GM12891 (cell line): ENCODE measurements at regions not wholly inside any gene's neighbourhood (a gene's known extent, or its start where the extent isn't known, plus 50 kb on each side); places are given as distances from the start of the nearest gene placed in this dataset.

ENCODE experiments used
- DNase-seq: peaks from one replicate; pipeline ENCODE4 v3.0.0; 2011; ENCODE audit warnings: low spot score; ENCODE audit not compliant: insufficient read length
- FAIRE-seq: peaks from 2 replicates; lab custom pipeline; 2011; peaks lifted over from hg19 to GRCh38; lab: Jason Lieb, UNC
- PAX5 ChIP-seq: IDR thresholded peaks from 2 replicates; pipeline ENCODE4 v1.6.1; 2011; ENCODE audit warnings: low read length, moderate library complexity, mild to moderate bottlenecking; ENCODE audit not compliant: insufficient read depth, severe bottlenecking
- POLR2A ChIP-seq: IDR thresholded peaks from 2 replicates; pipeline ENCODE4 v1.6.1; 2011; ENCODE audit warnings: low read depth, low read length, control low read depth
- POLR2AphosphoS5 ChIP-seq: IDR thresholded peaks from 2 replicates; pipeline ENCODE4 v1.6.1; 2011; ENCODE audit warnings: low read depth, low read length, control low read depth
- POU2F2 ChIP-seq: IDR thresholded peaks from 2 replicates; pipeline ENCODE4 v1.6.1; 2011; ENCODE audit warnings: low read depth, mild to moderate bottlenecking, control low read depth, low read length, moderate library complexity
- SPI1 ChIP-seq: IDR thresholded peaks from 2 replicates; pipeline ENCODE4 v1.6.1; 2011; ENCODE audit warnings: low read depth, low read length, control low read depth
- TAF1 ChIP-seq: IDR thresholded peaks from 2 replicates; pipeline ENCODE4 v1.6.1; 2011; ENCODE audit warnings: low read depth, low read length, control low read depth

DNA sequence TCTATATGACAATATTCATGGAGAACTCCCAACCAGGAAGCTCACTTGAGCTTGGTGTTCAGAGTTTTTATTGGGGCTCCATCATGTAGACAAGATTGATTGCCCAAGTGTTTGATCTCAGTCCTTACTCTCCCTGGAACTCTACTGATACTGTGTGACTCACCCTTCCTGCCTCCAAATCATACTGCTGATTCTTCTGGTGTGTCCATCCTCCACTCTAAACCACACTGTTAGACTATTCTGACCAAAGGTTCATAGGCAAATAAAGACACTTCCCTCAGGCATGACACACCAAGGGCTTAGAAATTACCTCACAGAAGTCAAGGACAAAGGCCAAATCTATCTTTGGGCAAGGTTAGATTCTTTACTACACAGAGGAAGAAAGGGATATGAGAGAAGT is 107.9 kb upstream of the CDH20 start:
- no peak for TF ChIP-seq POU2F2
- no peak for TF ChIP-seq PAX5
- no peak for TF ChIP-seq POLR2A
- TF ChIP-seq SPI1 = no peak
- FAIRE-seq (no peak), DNase-seq (no peak)

DNA sequence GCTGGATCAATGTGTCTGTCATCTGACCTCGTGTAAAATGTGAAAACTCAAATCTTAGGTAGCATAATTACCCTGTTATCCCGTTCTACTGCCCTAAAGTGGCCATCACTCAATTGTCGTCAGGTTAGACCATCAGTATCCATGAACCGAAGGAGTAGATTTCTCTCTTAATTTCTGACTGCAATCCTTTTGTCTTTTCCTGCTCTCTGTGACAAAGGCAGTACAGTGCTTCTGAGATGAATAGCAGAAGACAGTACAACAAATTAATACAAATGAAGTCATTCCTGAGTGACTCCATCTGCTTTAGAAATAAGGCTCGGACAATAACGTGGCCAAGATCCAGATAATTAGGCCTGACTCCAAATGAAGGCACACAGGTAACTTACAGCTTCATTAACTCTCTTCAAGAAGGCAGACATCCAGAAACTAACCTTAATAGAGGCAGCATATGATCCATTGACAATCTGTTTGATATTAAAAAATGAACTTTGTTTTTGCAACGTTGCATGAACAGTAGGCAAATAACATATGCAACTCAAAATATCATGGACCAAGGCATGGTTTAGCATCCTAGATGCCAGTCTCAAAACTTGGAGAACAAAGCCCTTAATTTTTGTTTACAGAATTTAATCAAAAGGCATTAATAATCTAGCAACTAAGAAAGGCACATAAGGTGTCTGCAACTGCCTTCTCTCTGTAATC is 96.7 kb upstream of the CDH20 start:
- no peak for FAIRE-seq
- no peak for TF ChIP-seq SPI1
- TF ChIP-seq POLR2A = no peak
- no peak for TF ChIP-seq POU2F2
- TF ChIP-seq TAF1 = no peak
- no peak for TF ChIP-seq PAX5
- no peak for TF ChIP-seq POLR2AphosphoS5
- DNase-seq = no peak

DNA sequence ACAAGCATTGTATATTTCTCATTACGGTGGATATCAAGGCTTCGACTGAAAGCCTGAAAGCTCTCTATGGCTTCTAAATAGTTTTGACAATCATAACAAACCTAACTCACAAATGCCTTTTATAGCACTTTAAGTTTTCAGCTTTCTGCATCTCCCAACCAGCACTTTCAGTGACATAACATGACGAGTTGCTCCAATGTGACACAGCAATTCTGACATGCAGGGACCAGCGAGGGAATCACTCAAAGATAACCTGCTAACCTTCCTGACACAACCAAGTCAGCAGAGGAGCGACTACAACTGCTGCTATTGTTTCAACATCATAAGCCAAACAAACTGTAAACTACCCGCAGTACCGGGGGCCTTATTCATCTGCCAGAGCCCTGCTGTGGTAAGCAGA is 95.7 kb upstream of the CDH20 start:
- no peak for FAIRE-seq
- no peak for DNase-seq
- TF ChIP-seq PAX5 = no peak
- no peak for TF ChIP-seq POLR2AphosphoS5
- no peak for TF ChIP-seq POU2F2
- TF ChIP-seq SPI1 = no peak

DNA sequence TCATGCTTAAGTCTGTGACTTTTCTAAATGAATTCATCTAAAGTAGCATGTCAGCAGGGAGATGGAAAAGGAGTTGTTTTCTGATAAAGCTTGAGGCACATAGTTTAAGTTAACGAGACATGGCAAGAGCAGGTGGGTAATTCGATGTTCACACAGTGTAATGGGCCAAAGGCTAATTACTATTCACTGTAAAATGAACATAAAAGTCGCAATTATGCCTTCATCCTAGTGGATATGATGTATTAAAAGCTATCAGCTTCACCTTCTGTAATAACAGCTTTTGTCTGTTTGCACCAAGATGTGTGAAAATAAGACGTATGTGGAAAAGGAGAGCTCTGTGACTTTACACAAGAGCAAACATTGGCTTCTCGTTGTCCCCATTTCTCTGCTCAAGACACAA is 94.2 kb upstream of the CDH20 start:
- no peak for DNase-seq
- TF ChIP-seq POU2F2 (no peak), POLR2AphosphoS5 (no peak), POLR2A (no peak), TAF1 (no peak), SPI1 (no peak)

DNA sequence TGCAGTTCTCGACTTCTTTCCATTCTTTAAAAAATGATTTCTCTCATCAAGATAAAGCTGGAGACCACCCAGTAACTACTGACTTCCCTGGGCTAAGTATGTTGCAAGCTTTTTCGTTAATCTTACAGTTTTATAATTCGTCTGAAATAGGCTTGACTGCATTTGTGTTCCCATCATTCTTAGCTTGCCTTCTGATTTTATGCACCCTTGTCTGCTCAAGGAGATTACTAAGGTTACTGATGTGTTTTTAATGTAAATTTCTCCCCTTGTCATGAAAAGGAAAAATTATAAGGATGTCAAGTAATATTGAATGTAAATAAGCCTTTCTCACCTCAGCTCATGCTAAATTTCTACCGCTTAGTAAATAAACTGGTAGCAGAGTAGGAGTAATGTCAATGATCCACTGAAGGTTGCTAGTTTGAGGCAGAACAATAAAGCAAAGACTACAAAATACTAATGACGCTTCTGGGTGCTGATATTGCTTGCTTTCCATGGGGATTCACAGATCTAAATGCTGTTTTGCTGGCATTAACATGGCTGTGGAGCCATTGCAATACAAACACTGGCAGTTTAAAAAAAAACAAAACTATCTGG is 91.9 kb upstream of the CDH20 start:
- DNase-seq = no peak
- TF ChIP-seq TAF1 = no peak
- no peak for TF ChIP-seq PAX5
- TF ChIP-seq POLR2A = no peak
- TF ChIP-seq SPI1 = no peak
- no peak for TF ChIP-seq POU2F2
- no peak for TF ChIP-seq POLR2AphosphoS5
- FAIRE-seq = no peak

More for the DNA sequence above, 94.2 kb upstream of the CDH20 start:
- FAIRE-seq = no peak

DNA sequence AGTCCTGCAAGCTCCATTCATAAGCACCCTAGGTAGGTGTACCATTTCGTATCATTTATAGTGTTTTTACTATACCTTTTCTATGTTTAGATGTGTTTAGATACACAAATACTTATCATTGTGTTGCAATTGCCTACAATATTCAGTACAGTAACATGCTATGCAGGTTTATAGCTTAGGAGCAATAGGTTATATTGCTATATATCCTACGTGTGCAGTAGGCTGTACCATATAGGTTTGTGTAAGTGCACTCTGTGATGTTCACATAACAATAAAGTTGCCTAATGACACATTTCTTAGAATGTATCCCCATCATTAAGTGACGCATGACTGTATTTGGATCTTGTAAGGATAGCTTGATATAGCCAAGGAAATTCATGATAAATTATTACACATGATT is 88.6 kb upstream of the CDH20 start:
- TF ChIP-seq POLR2A (no peak), SPI1 (no peak)
- FAIRE-seq = no peak
- no peak for DNase-seq

DNA sequence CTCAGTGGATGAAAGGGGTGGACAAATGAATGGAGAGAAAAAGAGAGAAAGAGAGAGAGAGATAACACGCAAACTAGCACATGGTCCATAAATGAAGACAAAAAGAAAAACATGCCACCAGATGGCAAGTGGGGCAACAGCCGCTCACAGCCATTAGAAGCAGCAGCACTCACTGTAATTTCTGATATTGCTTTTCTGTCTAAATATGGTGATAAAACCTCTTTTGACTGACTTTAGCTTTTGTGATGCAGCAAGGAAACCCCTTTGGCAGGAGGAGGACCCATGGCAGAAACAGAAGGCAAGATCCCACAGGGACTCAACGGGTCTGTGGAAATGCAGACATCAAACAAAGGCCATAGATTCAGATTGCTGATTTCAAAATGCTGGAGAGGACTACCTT is 88.0 kb upstream of the CDH20 start:
- DNase-seq (no peak), FAIRE-seq (no peak)
- no peak for TF ChIP-seq SPI1
- TF ChIP-seq POU2F2 = no peak
- TF ChIP-seq POLR2AphosphoS5 = no peak

DNA sequence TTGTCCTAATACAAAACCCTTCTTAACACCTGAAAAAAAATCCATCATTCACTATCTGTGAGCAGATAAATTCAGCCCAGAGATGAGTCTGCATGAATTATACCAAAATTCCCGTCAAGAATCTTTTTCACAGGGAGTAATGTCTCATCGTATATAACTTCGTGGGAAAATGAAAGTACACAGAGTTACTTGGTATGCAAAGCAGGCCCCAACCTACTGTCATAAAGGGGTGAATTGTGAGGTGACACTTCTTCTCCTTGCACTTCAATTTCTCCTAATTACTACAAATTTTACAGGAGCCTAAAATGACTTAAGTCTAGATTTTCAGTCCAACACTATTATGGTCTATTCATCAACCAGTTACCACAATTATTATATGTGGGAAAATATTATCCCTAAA is 84.6 kb upstream of the CDH20 start:
- FAIRE-seq (no peak), DNase-seq (no peak)
- TF ChIP-seq PAX5 (no peak), POU2F2 (no peak), TAF1 (no peak), SPI1 (no peak), POLR2A (no peak), POLR2AphosphoS5 (no peak)

DNA sequence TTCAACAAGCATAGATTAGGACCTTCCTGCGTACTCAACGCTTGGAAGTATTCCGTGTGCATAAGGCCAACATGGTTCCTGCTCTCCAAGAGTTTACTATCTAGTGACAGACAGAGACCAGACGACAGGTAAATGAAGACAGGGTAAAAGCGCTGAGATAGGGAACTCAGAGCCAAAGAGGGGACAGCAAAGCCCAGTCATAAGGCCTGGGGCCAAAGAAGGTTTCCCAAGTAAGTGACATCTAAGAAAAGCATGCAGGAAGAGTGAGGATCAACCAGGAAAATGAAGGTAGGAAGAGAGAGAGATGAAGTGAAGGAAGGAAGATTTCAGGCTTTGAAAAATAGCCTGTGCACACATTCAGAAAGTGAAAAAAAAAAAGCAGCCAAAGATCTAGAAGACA is 76.9 kb upstream of the CDH20 start:
- TF ChIP-seq TAF1 (no peak), SPI1 (no peak), POLR2A (no peak), PAX5 (no peak), POLR2AphosphoS5 (no peak), POU2F2 (no peak)
- DNase-seq = no peak
- FAIRE-seq = no peak

DNA sequence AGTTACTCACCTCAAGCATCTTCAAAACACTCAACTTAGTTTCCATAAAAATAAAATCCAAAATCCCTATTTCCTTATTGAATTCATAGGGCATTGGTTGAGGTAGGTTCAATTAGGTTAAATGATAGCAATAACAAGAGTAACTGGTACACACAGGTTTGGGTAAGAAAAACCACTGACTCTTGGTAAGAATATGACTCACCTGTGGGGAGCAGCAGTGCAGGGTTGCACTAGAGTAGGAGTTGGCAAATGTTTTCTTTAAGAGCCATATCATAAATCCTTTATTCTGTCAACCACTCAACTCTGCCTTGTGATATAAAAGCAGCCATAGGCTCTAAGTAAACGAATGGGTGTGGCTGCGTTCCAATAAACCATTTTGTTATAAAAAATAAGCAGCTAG is 71.4 kb upstream of the CDH20 start:
- DNase-seq = no peak
- FAIRE-seq = no peak
- TF ChIP-seq POU2F2 = no peak
- TF ChIP-seq SPI1 = no peak
